ENCODE measurements at regions not wholly inside any gene's neighbourhood (a gene's known extent, or its start where the extent isn't known, plus 50 kb on each side); places are given as distances from the start of the nearest gene placed in this dataset.
"Not testable (repeated sequence)": the region's sequence is repeated elsewhere in the genome, so short reads cannot be mapped to it uniquely, and the experiment has no call there.

DNA sequence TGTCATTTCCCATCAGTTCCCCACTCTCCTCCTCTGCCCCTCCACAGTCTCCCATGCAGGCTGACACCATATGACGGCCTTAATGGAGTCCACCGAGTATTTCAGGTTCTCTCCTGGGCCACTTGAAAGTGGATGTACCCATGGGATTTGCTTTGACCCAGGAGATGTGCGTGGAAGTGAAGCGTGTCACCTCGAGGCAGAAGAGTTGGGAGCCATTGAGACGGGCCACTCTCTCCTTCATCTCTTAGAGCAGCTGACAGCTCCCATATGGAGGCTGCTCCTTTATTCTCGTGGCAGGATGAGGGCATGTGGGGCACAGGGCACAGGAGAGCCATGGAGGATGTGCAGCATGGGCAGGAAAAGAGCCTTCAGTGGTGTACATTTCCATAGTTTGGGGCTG, 144.7 kb upstream of the CRYM start:
- TF ChIP-seq, protein P1, sequence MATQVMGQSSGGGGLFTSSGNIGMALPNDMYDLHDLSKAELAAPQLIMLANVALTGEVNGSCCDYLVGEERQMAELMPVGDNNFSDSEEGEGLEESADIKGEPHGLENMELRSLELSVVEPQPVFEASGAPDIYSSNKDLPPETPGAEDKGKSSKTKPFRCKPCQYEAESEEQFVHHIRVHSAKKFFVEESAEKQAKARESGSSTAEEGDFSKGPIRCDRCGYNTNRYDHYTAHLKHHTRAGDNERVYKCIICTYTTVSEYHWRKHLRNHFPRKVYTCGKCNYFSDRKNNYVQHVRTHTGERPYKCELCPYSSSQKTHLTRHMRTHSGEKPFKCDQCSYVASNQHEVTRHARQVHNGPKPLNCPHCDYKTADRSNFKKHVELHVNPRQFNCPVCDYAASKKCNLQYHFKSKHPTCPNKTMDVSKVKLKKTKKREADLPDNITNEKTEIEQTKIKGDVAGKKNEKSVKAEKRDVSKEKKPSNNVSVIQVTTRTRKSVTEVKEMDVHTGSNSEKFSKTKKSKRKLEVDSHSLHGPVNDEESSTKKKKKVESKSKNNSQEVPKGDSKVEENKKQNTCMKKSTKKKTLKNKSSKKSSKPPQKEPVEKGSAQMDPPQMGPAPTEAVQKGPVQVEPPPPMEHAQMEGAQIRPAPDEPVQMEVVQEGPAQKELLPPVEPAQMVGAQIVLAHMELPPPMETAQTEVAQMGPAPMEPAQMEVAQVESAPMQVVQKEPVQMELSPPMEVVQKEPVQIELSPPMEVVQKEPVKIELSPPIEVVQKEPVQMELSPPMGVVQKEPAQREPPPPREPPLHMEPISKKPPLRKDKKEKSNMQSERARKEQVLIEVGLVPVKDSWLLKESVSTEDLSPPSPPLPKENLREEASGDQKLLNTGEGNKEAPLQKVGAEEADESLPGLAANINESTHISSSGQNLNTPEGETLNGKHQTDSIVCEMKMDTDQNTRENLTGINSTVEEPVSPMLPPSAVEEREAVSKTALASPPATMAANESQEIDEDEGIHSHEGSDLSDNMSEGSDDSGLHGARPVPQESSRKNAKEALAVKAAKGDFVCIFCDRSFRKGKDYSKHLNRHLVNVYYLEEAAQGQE (tag by site-specific recombination; IDR thresholded peaks at IDR 0.05): not testable (repeated sequence)
- not testable (repeated sequence) for TF ChIP-seq CTCF, GLI4 (tag by site-specific recombination; IDR thresholded peaks at IDR 0.05)

Data from HEK293 (cell line).